ENCODE measurements at regions not wholly inside any gene's neighbourhood (a gene's known extent, or its start where the extent isn't known, plus 50 kb on each side); places are given as distances from the start of the nearest gene placed in this dataset.

GRCh38 chr2:66327066-66327740 is 107.7 kb upstream of the MEIS1 start:
- intact Hi-C loops (cut with micrococcal nuclease; ENCODE audit: unreplicated experiment) = no loop called here
- no peak overlapping the region for H3K27ac ChIP-seq (ENCODE audit: extremely low read length, insufficient read depth, low read length)
- no peaks in the 10 kb centered on the region for H4K20me1 ChIP-seq (ENCODE audit: insufficient read depth, low read length)
- ChIA-PET POLR2A (no interaction called here), CTCF (ENCODE audit: low intra/inter-chr PET ratio, low total read pairs) (interaction anchor here (0.6 kb wide), 1 partner anchor 51 kb away, joined by 3 read pairs; no protein-coding TSS in a partner anchor)
- H3K9ac ChIP-seq (ENCODE audit: insufficient read depth, low read depth, low read length) = no peak overlapping the region
- no peak for FAIRE-seq
- H3K36me3 ChIP-seq (replicated peaks in 1 of 2; ENCODE audit: control insufficient read depth in 1 of 2, insufficient read depth in 2 of 2, low read length in 2 of 2) = no peaks in the 10 kb centered on the region
- no peak overlapping the region for H3K4me3 ChIP-seq (replicated peaks in 1 of 3; ENCODE audit: insufficient read depth in 1 of 3, low read depth in 2 of 3, low read length in 3 of 3)
- no peaks in the 10 kb centered on the region for H3K79me2 ChIP-seq (ENCODE audit: insufficient read depth, low read length)
- ATAC-seq = no peak
- in situ Hi-C loops (cut with HindIII; ENCODE audit: extremely low pct_ligation_motif_present, low pct_unique_long_range_greater_than_20kb) = no loop called here
- DNase-seq (ENCODE audit: low spot score) = no peak
- no peak overlapping the region for H2AFZ ChIP-seq (ENCODE audit: low read length)
- H3K9me3 ChIP-seq (ENCODE audit: low read length) = no peaks in the 10 kb centered on the region
- TF ChIP-seq ZBTB8A (CRISPR knock-in tag; IDR thresholded peaks at IDR 0.05; ENCODE audit: borderline replicate concordance, low read depth) (no peak), ZHX2 (IDR thresholded peaks at IDR 0.05; ENCODE audit: low read depth) (no peak), ZHX2 (CRISPR knock-in tag; IDR thresholded peaks at IDR 0.05; ENCODE audit: borderline replicate concordance) (no peak)
- H3K27me3 ChIP-seq (ENCODE audit: control insufficient read depth in 1 of 2, insufficient read depth in 2 of 2, low read length in 2 of 2) = peaks cover 1 to 22% of the 10 kb centered on the region in 2 experiments; a peak in 3 of 5 replicates
- BruUV-seq (replicated peaks) = no TSS peak
- H3K4me1 ChIP-seq (ENCODE audit: insufficient read depth, low read length) = no peaks in the 10 kb centered on the region
- no peak overlapping the region for H3K4me2 ChIP-seq (ENCODE audit: low read depth, low read length)
- 11% methylated on average over 5 of the region's 5 CpGs for WGBS (ENCODE audit: low lambda C conversion rate)
